ENCODE measurements at regions not wholly inside any gene's neighbourhood (a gene's known extent, or its start where the extent isn't known, plus 50 kb on each side); places are given as distances from the start of the nearest gene placed in this dataset.
"Not testable (repeated sequence)": the region's sequence is repeated elsewhere in the genome, so short reads cannot be mapped to it uniquely, and the experiment has no call there.

DNA sequence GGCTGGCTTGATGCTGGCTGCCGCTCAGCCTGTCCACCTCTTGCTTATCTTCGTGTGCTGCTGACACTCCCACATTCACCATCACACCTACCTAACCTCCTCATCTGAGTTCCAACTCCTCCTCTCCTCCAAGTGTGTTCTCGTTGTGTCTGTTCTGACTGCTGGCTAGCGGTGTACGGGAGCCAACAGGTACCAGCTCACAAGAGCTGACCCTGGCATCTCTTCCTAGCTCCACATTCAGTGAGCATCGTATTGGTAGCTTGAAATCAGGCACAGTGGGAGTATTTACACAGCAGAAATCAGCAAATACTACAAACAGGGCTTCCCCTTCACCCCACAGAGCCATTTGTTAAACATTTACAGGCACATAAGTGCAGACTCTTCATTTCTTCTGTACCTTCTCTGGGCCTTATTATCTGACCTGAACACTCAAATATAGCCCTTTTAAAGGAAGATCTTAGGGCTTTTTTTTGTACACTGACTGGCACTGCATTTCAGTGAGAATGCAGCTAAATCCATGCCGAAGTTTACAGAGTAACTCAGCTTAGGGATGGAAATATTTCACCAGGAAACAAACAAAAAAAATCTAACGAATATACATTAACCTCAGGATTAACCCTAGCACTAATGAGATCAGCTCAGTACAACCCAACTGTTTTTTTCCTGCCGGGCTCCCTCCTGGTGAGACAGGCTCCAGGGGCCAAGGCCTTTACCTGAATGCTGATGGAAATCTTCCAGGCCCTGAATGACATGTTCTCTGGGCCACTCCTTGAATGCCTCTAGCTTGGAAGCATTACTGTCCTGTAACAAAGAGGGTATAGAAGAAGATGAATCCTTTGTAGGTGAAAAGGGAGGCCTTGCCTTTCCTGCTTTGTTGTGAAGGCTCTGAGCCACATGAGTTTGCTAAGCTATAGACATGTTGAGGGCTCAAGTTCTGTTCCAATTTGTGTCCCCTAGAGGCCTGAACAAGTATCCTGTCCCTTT lies 150.5 kb upstream of the LPP start:
- peak; percentile 80 for DNase-seq

DNA sequence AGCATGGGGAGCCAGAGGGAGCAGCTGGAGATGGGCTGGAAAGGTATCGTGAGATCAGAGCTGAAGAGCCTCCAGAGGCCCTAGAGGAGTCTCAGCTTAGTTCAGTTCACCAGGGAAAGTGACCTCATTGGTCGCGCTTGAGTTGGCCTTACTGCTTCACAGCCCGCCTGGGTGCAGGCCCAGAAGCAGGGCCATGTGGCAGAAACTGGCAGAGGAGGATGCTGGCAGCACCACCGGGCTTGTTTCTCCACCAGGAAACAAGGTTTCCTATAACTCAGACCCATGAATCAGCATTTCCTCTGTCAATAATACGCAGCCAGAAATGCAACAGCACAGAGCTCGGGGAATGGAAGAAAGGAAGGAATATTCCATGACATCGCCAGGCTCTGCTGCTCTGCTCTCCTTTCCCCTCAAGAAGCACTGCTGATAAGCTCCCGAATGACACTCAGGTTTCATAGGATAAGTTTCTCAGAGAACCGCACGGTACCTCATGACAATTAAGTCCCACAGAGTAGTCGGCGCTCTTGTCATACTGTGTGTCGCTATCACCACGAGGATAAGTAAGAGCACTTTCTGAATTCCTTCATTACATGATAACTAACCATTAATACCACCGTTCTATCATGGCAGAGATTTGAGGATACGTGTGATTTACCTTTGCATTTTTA lies 147.1 kb upstream of the LPP start:
- no peak for DNase-seq

DNA sequence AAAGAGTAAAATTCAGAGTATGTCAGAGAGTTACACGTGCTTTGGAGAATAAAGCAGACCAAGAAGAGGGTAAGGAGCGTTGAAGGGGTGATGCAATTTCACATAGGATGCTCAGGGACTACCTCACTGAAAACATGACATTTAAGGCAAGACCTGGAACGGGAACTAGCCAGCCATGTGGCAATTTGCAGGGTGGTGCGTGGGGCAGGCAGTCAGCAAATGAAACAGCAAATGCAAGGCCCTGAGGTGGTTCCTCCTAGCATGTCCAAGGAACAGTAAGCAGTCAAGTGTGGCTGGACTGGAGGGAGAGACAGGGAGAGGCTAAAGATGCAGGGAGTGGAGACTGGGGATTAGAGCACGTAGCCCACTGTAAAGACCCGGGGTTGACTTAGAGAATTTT lies 146.1 kb upstream of the LPP start:
- DNase-seq, result no peak

DNA sequence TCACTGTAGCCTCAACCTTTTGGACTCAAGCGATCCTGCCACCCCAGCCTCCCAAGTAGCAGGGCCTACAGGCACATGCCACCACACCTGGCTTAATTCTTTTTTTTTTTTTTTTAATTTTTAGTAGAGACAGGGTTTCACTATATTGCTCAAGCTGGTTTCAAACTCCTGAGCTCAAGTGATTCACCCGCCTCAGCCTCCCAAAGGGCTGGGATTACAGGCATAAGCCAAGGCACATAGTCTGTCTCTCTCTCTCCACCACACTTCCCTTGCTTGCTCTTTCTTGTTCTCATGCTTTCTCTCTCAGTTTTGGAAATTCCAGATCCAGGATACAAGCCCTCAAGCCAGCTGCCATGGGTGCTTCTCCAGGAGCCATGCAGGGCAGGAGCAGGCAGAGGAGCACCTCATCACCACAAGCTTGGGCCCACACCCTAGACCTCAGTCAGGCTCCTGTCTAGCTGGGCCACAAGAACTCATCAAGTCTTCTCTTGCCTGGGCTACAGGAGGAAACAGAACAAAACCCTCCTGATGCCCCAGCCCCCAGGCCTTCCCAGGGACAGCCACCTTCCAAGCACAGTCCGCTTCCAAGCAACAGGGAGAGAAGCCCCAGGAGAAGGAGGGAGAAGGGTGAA lies 145.3 kb upstream of the LPP start:
- no peak for DNase-seq

DNA sequence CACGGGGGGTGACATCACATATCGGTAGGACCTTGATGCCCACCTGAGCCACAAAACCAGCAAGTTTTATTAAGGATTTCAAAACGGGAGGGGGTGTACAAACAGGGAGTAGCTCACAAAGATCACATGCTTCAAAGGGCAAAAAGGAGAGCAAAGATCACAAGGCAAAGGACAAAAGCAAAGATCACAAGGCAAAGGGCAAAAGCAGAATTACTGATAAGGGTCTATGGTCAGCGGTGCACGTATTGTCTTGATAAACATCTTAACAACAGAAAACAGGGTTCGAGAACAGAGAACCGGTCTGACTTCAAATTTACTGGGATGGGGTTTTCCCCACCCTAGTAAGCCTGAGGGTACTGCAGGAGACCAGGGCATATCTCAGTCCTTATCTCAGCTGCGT lies 143.5 kb upstream of the LPP start:
- DNase-seq, result no peak

DNA sequence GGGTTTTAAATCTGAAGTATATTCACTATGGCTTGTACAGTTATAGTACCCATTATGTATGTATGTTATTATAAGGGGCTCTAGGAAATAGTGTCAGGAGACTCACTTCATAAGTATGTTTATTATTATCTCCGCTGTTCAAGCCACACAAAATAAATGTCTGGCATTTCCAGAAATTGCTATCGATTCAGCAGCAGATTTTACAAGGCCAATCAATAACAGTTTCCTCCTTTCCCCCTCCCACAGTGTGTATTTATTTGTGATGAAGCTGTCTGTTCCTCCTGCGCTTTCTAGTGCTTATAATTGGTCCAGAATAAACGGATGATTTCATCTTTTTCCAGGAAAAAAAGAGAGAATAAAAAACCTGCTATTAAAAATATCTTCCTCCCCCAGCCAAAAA lies 134.2 kb upstream of the LPP start:
- no peak for DNase-seq

DNA sequence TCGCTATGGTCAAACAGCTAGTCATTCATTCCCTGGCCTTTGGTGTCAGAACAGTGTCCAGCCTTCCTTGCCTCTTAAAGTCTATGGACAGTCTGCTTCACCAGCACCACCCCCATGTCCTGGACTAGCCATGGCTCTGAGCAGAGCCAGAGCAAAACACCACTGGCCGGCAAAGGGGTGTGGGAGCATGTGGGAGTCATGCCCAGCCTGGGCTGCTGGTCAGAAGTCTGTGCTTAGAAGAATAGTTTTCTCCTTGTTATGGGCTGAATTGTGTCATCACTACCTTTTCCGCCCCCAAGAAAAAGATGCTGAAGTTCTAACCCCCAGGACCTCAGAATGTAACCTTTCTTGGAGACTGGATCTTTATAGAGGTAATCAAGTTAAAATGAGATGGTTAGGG lies 132.9 kb upstream of the LPP start:
- DNase-seq, result no peak

DNA sequence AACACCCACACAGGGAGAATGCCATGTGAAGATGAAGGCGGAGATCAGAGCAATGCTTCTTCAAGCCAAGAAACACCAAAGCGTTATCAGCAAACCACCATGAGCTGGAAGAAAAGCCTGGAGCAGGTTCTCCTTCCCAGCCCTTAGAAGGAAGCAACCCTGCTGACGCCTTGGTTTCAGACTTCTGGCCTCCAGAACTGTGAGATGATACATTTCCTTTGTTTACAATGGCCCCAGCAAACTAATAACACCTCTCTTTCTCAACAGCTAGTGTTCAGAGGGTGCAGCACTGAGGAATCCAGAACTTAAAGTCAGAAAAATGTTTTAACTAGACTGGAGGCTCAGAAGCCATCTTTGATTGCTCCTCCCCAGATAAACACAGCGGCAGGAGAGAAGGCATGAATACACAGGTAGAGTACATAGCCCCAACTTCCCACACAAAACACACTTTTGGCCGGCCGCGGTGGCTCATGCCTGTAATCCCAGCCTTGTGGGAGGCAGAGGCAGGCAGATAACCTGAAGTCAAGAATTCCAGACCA lies 132.4 kb upstream of the LPP start:
- DNase-seq, result no peak

DNA sequence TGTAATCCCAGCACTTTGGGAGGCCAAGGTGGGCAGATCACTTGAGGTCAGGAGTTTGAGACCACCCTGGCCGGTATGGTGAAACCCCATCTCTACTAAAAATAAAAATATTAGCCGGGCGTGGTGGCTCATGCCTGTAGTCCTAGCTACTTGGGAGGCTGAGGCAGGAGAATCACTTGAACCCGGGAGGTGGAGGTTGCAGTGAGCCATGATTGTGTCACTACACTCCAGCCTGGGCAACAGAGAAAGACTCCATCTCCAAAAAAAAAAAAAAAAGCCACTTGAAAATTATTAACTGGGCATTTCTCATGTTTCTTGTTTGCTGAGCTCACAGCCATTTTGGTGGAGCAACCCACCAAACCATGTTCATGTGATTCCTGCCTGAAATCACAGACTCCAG lies 131.1 kb upstream of the LPP start:
- not testable (repeated sequence) for DNase-seq

DNA sequence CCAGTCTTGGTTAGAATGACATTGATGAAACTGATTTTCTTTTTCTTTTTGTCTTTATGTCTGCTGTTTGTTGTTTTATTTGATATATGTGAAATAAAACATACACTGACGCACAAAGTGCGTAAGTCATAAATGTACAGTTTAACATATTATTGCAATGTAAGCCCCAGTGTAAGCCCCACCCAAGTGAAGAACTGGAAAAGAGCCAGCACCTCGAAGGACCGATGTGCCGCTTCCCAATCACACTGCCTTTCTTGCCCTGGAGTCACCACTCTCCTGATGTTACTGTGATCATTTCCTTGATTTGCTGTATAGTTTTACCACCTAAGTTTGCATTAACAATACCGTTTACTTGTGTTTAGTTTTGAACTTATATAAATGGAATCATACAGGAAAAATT lies 128.4 kb upstream of the LPP start:
- no peak for DNase-seq

DNA sequence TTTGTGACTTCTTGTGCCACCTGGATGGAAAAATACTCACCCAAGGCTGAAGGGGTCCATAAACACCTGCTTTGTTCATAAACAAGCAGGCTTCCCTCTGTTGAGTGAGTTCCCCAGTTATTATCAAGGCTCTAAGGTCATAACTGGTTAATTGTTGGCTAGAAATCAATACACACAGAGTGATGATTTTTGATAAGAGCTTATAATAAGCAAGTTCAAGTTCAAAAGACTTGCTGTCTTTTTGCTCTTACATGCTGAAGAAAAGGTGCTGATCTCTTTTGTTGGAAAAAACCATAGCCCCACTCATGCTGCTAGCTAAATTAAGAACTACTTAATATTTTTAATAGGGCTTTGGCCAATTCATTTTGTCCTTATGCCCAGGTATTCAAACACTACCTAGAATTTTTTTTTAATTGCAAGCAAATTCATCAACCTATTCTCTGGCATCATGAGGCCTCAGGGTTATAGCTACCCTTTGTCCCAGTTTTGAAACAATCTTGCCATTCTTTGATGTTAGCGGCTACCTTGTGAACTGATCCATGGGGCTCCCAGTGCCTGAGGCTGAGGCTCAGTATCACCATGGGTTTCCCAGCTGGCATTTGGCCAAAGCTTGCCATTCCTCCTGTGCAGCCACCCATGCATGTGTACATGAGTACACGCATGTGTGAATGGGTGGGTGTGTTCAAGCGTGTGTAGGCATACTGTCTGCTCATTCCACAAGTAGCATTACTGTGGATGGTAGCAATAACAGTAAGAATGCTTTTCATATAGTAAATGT lies 127.6 kb upstream of the LPP start:
- DNase-seq, result peak; percentile 32

DNA sequence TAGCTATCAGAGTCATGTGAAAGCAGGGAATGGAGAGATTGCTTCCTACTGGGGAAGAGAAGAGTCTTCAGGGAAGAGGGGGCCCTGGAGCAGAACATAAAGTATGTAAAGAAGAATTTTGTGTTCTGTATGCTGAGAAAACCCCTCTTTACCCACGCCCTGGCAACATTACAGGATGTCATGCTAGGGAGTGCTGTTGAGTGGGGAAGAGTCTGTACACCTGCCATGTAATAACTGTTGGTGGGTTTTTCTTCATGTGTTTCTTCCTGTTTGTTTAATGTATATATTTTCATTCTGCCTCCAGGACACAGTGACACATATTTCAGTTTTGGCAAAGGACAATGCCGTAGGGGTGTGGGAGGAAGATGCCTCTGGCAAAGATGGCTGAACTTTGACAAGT lies 122.8 kb upstream of the LPP start:
- no peak for DNase-seq

DNA sequence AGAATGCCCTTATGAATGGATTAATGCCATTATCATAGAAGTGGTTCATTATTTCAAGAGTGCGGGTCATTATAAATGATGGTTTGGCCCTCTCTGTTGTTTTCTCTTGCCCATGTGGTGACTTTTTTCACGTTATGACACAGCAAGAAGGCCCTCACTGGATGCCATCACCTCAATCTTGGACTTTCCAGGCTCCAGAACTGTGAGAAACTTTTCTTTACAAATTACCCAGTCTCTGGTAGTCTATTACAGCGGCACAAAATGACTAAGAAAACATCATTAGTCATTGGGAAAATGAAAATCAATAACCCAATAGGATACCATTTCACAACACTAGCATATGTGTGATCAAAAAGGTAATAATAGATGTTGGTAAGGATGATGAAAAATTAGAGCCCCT lies 119.0 kb upstream of the LPP start:
- DNase-seq, result no peak

DNA sequence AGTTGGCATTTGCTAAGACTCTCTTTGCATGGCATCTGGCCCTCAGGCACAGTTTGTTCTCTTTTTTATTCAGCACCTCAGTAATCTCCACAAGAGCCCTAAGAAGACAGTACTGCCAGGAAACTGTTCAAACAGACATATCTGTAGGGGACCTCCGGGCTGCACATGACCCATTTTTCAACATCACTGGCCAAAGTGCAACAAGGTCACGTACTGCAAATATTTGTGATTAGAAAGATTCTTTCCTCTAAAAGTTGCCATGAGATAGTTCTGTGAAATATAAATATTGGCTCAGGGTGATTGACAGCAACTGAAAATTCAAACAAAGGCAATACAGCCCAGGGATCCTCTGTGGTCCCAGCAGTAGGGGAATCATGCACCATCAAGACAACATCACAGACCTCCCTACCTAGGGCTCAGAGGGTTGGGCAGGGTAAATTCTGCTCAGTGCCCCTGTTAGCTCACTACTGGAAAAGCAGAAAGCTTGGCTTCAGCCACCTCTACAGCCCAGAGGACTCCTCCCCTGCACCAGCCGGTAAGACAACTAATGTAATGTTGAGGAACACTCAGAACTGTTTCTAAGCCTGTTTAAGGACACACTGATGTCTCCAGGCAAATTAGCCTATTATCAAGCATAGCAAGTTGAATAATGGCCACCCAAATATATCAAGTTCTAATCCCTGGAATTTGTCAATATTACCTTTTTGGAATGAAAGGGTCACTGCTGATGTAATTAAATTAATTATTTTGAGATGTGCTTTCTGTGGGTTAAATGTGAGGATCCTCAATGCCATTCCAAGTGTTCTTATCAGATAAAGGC lies 117.4 kb upstream of the LPP start:
- DNase-seq, result no peak

DNA sequence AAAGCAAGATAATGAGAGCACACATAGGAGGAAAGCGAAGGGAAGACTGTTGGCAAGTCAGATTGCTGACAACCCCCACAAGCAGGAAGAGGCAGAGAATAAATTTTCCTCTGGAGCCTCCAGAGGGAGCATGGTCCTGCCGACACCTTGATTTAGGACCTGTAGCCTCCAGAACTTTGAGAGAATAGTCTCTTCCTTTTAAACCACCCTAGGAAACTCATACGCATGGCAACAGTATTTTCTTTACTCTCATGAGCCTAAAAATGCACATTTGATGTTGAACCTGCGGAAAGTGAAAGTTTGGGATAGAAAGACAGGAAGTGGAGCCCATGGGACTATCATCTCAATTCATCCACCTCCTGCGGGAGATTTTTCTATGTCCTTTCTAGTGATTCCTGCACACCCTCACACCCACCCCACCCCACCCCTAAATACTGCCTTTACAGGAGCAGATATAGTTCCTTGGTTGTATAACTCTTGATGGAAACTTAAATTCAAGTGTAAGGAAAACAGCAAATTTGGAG lies 116.7 kb upstream of the LPP start:
- peak; percentile 26 for DNase-seq

DNA sequence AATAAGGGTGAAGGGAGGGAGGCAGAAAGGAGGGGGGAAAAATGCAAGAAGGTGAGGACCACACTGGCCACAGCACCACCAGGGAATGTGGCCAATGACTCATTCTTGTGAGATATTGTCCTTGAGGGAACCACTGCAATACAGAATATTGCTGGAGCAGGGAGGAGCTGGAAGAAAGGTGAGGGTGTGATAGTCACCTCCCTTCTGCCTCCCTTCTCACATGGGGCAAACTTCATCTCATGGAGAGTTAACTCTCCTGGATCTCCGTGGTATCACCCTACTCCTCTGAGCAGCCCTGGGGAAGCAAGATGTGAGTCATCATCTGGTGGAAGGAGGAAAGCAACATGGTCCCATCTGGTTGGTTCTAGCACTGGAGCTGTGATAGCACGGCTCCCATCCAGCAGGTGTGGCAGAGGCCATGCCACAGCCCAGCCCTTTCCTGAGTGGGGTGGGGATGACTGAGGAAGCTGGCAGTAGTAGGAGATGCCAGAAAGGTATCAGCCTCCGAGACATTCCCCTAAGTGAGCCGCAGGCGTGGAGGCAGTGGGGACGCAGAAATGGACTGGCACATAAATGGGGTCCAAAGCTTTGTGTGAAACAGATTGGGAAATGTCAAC lies 115.9 kb upstream of the LPP start:
- no peak for DNase-seq

DNA sequence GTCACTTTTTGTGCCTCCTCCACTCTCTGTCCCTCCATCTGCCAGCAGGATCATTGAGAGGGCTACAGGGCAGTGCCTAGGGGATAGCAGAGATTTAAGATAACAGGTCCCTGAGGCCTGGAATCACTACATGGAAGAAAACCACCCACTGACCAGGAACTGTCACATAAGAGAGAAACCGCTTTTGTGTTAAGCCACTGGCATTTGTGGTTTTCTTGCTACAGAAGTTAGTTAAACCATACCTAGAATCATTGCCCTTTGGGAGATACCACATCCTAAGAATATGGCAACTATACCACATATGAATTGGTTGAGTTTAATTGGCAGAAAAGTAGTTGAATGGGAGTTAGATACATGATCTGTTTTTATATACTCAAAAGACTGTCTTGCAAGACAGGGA lies 112.8 kb upstream of the LPP start:
- DNase-seq, result no peak

DNA sequence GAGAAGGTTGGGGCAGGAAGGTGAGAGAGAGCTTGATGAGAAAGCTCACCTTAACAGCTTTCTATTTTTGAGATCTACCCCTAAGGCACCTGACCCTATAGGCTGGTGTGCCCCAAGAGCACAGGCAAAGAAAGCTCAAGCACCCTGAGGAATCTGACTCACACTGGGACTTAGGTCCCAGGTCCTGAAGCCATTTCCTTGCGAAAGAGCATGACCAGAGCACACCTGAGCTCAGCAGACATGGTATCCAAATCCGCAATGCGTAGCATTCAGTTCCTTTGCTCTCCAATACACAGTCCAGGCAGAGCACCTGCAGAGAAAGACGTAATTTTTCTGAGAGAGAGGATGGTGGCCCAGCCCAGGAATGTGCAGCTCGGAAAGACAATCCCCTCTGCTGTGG lies 112.1 kb upstream of the LPP start:
- no peak for DNase-seq

DNA sequence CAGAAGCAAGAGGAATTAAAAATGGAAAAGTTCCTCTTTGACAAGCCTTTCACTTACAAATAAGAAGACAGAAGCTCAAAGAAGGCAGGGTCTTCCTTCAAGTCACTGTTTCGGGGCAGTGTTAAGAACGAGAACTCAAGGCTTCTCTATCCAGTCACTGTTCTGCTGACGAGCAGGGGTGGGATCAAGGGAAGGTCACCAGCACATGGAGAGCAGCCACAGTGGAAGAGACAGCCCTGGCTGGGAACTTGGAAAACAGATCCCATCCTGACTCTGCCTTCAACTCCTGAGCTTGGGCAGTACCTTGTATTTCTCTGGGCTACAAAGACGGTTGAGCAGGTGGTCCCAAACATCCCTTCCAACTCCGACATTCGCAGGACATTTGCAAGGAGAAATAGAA lies 111.5 kb upstream of the LPP start:
- no peak for DNase-seq

DNA sequence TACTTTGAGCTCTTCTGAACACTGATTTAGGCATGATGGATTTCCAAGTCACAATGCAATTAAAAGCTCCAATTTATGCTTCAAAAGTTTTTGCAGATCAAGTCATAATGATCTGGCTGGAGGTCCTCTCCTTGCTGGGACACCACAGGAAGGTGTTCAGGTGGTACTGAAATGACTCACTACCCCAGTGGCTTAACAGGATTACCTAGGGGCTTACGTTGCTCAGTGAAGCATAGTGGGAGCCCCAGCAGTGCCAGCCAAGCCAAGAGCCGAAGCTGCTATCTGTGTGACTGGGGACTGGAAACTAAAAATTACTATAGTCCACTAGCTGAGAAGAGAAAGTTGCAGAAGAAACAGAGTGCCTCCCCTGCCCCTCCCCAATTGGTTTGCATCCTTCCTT lies 110.1 kb upstream of the LPP start:
- no peak for DNase-seq

DNA sequence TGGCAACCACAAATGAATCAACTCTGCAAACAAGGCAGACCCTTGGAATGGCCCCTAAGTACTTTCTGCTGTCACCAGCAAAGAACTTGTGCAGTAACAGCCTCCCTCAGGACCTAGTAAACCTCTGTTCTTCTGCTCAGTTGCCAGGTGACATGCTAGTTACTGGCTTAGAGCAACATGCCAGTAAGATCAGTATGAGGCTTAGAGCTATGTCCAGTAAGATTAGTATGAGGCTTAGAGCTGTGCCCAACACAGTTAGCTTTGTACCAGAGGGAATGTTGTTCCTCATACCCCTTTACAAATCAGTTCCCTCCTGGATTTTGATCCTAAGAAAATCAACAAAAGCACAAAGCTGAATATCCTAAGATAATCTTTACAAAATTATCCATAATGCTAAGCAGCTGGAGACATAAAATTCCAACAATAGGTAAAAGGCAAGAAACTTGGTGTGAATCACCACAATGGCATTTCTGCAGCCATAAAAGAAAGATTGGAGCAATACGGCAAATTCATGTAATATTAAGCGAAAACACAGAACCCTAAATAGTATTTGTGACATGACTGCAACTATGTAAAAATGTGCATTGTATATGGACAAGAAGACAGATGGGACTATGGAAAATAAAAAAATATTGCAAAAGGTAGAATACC lies 107.3 kb upstream of the LPP start:
- DNase-seq, result no peak
